ENCODE measurements at regions not wholly inside any gene's neighbourhood (a gene's known extent, or its start where the extent isn't known, plus 50 kb on each side); places are given as distances from the start of the nearest gene placed in this dataset.

DNA sequence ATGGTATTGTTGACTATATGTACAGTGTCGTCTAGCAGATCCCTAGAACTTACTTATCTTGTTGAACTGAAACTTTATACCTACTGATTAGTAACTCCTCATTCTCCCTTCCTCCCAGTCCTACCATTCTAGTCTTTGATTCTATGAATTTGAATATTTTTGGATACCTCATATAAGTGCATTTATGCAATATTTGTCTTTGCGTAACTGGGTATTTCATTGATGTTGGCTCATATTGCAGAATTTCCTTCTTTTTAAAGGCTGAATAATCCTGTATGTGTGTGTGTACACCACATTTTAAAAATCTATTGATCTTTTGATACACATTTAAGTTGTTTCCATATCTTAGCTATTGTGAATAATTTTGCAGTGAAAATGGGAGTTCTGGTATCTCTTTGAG is 119.9 kb downstream of the SOX4 start:
- no peaks in the 10 kb centered on the region for H3K36me3 ChIP-seq
- no peak overlapping the region for H3K4me3 ChIP-seq
- intact Hi-C loops (cut with DNase I; ENCODE audit: low total_unique reads), result no loop called here
- no peaks in the 10 kb centered on the region for H3K4me1 ChIP-seq
- H3K27ac ChIP-seq, result no peak overlapping the region
- H3K27me3 ChIP-seq (replicated peaks in 1 of 7), result no peaks in the 10 kb centered on the region
- TF ChIP-seq POLR2A (IDR thresholded peaks at IDR 0.05) (no peak), POLR2AphosphoS5 (IDR thresholded peaks at IDR 0.05) (no peak)
- TF ChIP-seq, protein P1, sequence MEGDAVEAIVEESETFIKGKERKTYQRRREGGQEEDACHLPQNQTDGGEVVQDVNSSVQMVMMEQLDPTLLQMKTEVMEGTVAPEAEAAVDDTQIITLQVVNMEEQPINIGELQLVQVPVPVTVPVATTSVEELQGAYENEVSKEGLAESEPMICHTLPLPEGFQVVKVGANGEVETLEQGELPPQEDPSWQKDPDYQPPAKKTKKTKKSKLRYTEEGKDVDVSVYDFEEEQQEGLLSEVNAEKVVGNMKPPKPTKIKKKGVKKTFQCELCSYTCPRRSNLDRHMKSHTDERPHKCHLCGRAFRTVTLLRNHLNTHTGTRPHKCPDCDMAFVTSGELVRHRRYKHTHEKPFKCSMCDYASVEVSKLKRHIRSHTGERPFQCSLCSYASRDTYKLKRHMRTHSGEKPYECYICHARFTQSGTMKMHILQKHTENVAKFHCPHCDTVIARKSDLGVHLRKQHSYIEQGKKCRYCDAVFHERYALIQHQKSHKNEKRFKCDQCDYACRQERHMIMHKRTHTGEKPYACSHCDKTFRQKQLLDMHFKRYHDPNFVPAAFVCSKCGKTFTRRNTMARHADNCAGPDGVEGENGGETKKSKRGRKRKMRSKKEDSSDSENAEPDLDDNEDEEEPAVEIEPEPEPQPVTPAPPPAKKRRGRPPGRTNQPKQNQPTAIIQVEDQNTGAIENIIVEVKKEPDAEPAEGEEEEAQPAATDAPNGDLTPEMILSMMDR (IDR thresholded peaks at IDR 0.05 in 8 of 11, conservative IDR thresholded peaks at IDR 0.05 in 3 of 11), result no peak
- DNase-seq, result no peak
- no peaks in the 10 kb centered on the region for H3K9me3 ChIP-seq
- WGBS, 5 donors, result 63 to 85% (median 72%) methylated on average over 2 of the region's 2 CpGs

DNA sequence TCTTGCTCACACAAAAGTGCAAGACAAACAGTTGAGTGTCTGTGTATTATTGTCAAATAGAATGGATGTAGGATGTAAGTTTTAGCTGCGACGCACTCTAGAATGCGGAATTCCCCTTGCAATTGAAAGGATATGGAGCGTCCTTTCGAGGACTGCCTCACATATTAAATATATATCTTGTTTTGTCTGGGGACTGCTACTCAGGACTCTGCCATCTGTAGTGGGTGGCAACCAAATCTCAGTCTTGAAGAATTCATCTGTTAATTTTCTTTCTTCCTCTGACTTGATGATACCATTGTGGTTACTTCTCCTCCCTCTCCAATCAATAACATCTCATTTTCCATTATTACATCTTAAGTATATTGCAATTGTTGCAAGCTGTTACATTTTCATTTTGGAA is 121.6 kb downstream of the SOX4 start:
- intact Hi-C loops (cut with DNase I; ENCODE audit: low total_unique reads), result no loop called here

DNA sequence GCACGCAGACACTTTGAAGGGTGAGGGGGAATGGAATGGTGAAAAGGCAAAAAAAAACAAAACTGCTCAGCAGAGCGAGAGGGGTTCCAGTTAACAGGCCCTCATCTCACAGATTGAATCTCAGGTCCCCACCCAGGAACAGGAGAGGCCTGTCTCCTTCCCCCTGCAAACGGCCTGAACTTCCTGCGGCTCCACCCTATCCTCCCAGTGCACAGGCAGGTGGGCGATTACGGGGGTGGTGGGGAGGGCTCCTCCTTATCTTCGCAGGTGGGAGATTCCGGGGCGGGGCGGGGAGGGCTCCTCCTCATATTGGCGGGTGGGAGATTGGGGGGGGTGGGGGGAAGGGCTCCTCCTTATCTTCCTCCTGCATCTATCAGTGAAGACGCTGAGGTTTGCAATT is 129.0 kb downstream of the SOX4 start:
- H3K4me1 ChIP-seq, result no peaks in the 10 kb centered on the region
- no peak overlapping the region for H3K27ac ChIP-seq
- no peak overlapping the region for H3K4me3 ChIP-seq
- H3K27me3 ChIP-seq (replicated peaks in 1 of 7), result no peaks in the 10 kb centered on the region
- intact Hi-C loops (cut with DNase I; ENCODE audit: low total_unique reads), result no loop called here
- DNase-seq, result no peak
- TF ChIP-seq POLR2AphosphoS5 (IDR thresholded peaks at IDR 0.05) (no peak), POLR2A (IDR thresholded peaks at IDR 0.05) (no peak)
- TF ChIP-seq, protein P1 (IDR thresholded peaks at IDR 0.05 in 8 of 11, conservative IDR thresholded peaks at IDR 0.05 in 3 of 11), result no peak
- peaks cover 0 to 11% (median 4%) of the 10 kb centered on the region in 8 donors for H3K9me3 ChIP-seq
- H3K36me3 ChIP-seq, result no peaks in the 10 kb centered on the region
- 29 to 40% (median 32%) methylated on average over 10 to 12 of the region's 12 CpGs for WGBS, 5 donors

More for the DNA sequence above, 121.6 kb downstream of the SOX4 start:
- Histone ChIP-seq H3K4me3 (no peak overlapping the region), H3K27ac (no peak overlapping the region), H3K36me3 (no peaks in the 10 kb centered on the region), H3K4me1 (no peaks in the 10 kb centered on the region), H3K27me3 (replicated peaks in 1 of 7) (no peaks in the 10 kb centered on the region), H3K9me3 (peaks cover 0 to 11% (median 4%) of the 10 kb centered on the region in 8 donors)
- no peak for TF ChIP-seq POLR2AphosphoS5 (IDR thresholded peaks at IDR 0.05)
- no peak for TF ChIP-seq POLR2A (IDR thresholded peaks at IDR 0.05)
- TF ChIP-seq, protein P1 (IDR thresholded peaks at IDR 0.05 in 8 of 11, conservative IDR thresholded peaks at IDR 0.05 in 3 of 11), result no peak
- 67 to 80% (median 76%) methylated on average over 5 of the region's 5 CpGs for WGBS, 5 donors
- no peak for DNase-seq

DNA sequence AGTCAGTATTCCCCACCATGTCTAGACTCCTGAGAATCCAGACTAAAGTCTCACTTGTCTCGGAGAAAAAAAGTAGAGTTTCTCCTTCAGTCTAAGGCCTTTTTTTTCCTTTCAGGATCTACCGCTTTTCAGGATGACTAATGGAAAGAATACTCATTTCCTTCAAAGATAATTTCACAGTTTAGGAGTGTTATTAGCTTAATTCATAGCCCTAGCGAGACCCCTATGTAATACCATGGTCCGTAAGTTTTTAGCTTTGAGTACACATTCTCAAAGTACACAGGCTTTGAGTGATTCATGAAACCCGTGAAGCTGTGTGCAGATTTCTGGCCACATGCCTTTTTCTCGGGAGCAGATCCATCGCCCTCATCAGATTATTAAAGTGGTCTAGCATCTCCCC is 133.1 kb downstream of the SOX4 start:
- Histone ChIP-seq H3K36me3 (no peaks in the 10 kb centered on the region), H3K4me3 (no peak overlapping the region), H3K4me1 (peaks cover 0 to 3% (median 0%) of the 10 kb centered on the region in 6 donors), H3K27ac (no peak overlapping the region), H3K9me3 (no peaks in the 10 kb centered on the region), H3K27me3 (replicated peaks in 1 of 7) (no peaks in the 10 kb centered on the region)
- TF ChIP-seq POLR2A (IDR thresholded peaks at IDR 0.05), result no peak
- TF ChIP-seq, protein P1 (IDR thresholded peaks at IDR 0.05 in 8 of 11, conservative IDR thresholded peaks at IDR 0.05 in 3 of 11), result no peak
- no peak for TF ChIP-seq POLR2AphosphoS5 (IDR thresholded peaks at IDR 0.05)
- 75 to 87% (median 84%) methylated on average over 7 of the region's 7 CpGs for WGBS, 5 donors
- intact Hi-C loops (cut with DNase I; ENCODE audit: low total_unique reads), result no loop called here
- DNase-seq, result no peak
